CD4-positive, alpha-beta T cell treated with Interleukin-17A for 4 hours (primary cell): ENCODE measurements at regions not wholly inside any gene's neighbourhood (a gene's known extent, or its start where the extent isn't known, plus 50 kb on each side); places are given as distances from the start of the nearest gene placed in this dataset.

Experiments used
- DNase-seq: peaks from one replicate; pipeline ENCODE4 v3.0.0-alpha.2; 2020; ENCODE audit warnings: mixed read lengths

DNA sequence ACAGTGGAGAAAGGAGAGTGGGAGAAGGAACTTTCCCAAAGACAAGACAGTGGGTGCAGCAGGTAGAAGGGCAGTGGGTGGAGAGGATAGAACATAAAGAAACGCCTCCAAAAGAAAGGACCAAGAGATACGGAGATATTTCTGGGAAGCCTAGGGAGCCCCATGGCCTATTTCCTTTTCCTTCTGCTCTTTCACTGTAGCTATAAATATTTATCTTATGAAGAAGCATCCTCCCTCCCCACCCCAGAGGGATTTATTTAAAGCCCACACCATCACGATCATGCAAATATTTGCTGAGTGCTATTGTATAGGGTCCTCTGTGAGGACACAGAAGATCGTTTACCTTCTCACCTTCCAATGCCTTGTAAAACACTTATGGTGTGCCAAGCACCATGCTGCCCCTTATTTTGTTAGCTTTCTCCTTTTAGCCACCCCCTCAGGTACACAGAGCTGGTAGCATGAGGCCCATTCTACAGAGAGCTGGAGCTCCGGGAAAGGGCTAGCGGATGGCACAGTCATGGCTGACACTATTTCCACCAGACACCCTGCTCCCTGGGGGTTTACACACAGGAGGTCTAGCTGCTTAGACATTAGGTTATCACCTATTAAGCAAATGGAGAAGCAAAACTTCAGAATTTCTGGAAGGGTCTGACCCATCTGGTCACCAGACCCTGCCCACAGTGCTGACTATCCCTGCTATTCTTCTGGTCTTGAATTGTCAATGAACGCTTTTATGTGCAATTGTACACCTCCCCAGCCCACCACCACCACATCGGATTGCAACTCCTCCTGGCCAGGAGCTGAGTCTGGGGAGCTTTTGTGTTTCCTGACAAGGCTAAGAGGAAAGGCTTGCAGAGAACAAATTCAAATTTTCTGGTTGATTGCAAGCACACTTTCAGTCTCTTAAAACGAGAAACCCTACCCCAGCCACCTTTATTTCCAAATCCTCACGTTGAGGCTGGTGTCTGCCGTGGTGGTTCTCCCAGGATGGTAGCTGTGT is 91.8 kb upstream of the KLF7 start:
- DNase-seq, result no peak

DNA sequence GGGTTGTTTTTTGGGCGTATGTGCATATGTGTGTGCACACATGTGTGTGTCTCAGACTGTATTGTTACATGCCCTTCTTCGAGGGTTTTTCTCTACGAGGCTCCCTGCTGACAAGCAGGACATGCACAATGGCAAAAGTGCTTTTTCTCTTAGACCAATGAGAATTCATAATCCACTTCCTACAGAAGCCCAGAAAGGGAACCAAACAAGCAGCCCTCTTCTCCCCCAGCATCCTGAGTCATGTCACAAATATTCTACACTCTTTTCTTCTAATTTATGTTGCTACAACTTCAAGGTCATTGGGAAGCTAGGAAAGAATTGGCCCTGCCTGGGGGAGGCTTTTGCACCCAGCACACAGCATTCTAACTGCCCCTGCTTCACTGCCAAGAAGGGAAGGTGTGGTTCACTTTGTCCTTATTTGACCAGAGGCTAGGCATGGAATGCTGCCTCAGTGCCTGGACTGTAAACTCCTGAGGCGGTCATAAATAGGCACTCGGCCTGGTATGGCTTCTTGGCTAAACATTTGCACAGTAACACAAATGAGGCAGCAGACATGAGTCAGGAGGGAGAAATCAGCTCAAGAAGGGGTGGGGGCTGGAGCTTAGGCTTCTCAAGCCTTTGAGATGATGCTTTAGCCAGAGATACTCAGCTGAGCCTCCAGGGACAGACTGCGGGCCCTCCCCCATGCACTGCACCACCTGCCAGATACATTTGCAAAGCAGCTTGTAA is 92.7 kb upstream of the KLF7 start:
- DNase-seq, result no peak

DNA sequence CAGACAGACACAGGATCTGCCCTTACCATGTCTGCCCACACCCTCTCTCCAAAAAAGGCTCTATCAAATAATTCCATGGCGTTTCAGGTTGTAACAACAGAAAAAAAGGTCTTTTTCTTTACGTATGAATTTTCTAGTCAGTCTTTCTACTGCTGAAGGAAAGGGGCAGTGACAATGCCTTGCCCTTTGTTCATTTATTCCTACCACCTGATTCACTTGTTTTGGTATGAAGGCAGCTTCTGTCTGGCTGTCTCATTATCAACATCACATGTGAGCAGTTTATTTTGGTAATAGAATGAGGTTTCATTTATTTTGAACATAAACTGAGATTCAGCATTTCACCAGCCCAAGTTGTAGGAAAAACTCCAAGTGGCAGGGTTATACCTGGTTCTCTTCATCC is 94.3 kb upstream of the KLF7 start:
- DNase-seq, result no peak

DNA sequence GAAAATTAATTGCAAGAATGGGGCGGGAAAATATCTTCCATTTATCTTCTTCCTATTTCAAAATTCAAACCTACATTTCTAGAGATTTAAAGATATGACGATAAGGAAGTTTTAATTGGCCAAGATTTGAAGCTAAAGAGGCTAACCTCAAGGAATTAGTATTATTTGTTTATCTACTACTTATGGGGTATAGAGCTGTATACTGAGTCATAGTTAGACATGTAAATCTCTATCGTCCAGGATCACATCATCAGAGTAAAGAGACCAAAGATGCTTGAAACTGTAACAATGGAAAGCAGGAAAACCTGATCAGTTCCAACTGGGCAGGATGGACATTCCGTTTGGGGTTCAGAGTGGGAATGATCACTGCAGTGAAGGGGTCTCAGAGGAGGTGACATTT is 95.2 kb upstream of the KLF7 start:
- DNase-seq, result no peak

DNA sequence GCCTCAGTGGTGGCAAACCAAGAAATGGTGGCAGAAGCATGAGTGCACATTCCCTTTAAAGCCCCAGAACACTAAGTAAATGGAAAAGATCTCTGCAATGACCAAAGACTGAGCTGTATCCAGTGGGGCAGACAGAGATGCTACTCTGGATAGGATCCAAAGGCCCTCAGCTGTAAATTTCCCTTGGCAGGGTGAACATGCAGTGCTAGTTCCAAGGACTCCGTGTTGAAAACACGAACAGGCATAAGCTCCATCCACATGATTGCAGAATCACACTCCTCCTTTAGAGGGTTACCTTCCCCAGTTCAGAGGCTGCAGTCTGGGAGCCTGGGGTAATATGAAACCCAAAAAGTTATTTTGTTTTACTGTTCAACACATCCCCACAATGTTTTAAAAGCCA is 98.6 kb upstream of the KLF7 start:
- DNase-seq, result no peak

DNA sequence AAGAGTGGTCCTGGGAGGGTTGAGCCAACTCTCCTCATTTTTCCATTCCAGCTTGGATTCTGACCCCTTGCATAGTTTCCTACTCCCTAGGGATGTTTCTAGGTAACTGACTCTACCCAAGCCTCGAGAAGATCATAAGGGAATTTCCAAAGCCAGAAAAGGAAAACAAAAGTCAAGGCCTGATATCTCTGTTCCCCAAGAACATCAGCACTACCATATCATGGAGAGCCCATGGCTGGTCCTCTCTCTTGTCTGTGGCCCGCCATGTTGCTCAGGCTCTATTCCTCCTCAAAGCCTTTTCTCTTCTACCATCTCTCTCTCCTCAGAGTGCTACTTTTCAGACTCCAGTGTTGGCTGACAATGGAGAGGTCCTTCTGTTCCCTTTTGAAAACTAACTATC is 99.6 kb upstream of the KLF7 start:
- DNase-seq, result no peak

- no peak for DNase-seq
These were observed 100.1 kb upstream of the KLF7 start for GRCh38 chr2:207265869-207266268.

- DNase-seq, result no peak
These were observed 100.9 kb upstream of the KLF7 start for GRCh38 chr2:207266648-207267047.

DNA sequence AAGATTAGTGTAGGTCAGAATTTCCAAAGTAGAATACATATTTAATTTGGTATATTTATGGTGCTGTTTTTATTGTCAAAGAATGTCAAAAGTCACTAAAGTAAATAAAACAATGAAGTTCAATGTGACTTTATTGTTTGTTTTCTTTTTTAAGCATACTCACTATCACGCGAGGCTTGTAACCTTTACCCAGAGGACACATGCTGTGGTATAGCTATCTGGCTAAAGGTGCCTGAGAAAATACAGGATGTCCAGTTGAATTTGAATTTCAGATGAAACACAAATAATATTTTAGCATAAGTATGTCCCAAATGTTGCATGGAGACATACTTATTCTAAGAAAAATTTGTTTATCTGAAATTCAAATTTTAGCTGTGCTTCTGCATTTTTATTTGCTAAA is 103.3 kb upstream of the KLF7 start:
- DNase-seq, result no peak

DNA sequence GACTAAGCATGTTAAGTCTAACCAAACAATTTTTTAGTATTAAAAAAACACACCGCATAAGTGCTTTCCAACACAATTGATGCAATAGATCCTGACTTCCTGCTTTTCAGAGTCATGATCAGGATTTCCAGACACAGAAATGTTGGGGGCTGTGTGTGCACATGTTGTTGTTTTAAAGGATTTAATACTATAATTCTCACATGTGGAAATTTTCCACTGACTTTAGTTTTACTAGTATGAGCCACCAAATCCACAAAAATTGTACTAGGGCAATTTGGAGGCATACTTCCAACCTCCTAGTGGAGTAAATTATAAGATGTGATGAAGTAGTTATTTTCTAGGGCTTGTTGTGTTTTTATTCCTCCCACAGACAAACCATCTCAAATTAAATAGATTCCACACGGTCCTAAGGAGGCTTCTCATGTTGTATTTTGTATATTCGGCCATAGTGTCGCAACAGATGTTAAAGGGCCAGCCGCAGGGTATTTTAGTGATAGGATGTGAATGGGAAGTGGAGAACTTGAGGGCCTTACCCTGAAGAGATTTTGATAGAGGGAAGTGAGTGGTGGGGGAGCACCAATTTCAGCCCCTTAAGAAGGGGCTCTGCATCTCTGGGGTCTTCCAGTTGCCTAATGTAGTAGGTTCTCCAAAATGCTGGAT is 108.9 kb upstream of the KLF7 start:
- DNase-seq, result no peak

GRCh38 chr2:207275779-207276178 is 110.0 kb upstream of the KLF7 start:
- no peak for DNase-seq

DNA sequence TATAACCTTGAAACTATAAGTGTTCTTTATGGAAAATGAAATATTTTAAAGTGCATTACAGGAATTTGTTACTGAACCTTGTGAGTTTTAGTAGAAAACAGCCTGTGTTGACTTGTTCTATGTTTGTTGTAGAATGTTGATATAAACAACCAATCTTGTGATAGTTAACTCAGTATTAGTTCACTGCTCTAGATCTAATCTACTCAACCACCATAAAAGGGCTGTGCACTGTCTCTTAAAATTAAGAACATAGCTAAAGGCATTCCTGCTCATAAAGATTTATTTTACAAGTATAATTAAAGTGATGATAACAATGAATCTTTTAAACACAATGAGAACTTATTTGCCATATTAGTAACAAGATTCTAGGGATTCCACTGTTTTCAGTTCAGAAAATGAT is 110.5 kb upstream of the KLF7 start:
- DNase-seq, result no peak

DNA sequence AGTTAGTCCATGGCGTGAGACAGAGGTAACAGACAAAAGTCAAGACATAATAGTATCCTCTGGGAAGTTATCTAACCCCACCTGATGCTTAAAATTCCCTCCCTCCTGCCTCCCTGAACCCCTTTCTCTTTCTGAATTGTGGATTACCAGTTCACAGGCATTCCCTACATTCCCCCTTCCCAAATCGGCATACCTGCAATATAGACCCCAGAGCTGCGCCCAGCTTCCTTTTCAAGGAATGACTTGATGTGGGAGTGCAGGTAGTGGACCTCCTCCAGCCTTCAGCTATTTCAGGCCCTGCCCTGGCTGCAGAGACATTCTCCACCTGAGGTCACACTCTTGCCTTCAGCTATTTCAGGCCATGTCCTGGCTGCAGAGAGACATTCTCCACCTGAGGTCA is 111.1 kb upstream of the KLF7 start:
- DNase-seq, result no peak

- DNase-seq, result no peak
These were observed 113.8 kb upstream of the KLF7 start for GRCh38 chr2:207279520-207279919.

DNA sequence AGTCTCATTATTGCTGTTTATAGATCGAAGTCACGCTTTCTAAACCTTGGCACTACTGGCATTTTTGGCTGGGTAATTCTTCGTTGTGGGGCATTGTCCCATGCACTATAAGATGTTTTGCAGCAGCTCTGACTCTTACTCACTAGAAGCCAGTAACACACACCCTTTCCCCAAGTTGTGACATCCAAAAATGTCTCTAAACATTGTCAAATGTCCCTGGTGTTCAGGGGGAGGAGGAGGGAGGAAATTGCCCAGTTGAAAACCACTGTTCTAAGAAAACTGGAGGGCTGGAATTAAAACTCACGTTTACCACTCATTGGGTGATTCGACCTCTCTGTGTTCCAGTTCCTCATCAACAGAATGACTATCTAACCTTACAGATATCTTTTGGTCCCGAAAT is 115.7 kb upstream of the KLF7 start:
- no peak for DNase-seq

GRCh38 chr2:207282916-207283315 is 117.2 kb upstream of the KLF7 start:
- DNase-seq, result no peak

GRCh38 chr2:207283356-207283755 is 117.6 kb upstream of the KLF7 start:
- DNase-seq, result peak; percentile 6

- DNase-seq, result no peak
These were observed 119.1 kb upstream of the KLF7 start for GRCh38 chr2:207284556-207285472.

- DNase-seq, result peak; percentile 44
These were observed 119.7 kb upstream of the KLF7 start for GRCh38 chr2:207285473-207285815.

- DNase-seq, result no peak
These were observed 120.4 kb upstream of the KLF7 start for GRCh38 chr2:207286106-207286505.

DNA sequence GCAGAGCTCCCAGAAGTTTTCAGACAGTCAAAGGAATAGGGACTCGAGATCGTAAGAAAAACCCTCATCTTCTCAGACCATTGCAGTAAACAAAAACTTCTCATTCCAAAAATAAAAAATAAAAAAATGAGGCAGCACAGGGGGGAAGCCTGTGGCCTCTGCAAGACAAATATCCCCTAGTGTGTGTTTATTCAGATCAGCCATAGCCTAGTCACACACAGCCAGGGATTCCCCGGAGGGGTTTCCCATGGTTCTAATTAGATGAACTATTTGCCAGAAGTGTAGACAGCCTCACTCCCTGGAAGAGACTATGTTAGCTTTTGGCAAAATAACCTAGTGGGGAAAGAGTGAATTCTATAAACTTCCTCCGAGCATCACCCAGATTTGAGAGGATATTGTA is 122.9 kb upstream of the KLF7 start:
- DNase-seq, result no peak

GRCh38 chr2:207289295-207290018 is 123.7 kb upstream of the KLF7 start:
- no peak for DNase-seq
